HG02870 (cell line): ENCODE measurements at regions not wholly inside any gene's neighbourhood (a gene's known extent, or its start where the extent isn't known, plus 50 kb on each side); places are given as distances from the start of the nearest gene placed in this dataset.
"Not testable (repeated sequence)": the region's sequence is repeated elsewhere in the genome, so short reads cannot be mapped to it uniquely, and the experiment has no call there.

ENCODE experiments used
- ATAC-seq: cut with Tn5 transposase; IDR thresholded peaks from one replicate; pipeline ENCODE4 v1.9.1; 2021; ENCODE audit warnings: mild to moderate bottlenecking, moderate library complexity; ENCODE audit not compliant: unreplicated experiment

DNA sequence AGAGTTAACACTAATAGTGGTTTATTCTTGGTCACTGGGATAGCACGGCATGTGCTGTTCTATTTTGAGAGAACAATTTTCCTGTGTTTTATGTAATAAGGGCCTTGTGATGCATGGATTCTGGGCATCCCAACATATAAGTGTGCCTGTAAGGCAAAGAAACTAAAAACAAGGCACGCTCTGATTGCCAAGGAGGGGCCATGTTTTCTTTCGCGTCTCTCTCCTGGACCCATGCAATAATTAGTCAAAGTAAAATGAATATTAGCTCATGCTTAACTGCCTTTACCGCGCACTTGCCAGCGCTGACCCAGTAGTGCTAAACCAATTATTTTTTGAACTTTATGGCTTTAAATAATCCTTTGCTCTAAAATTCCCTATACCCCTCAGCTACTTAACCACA lies 140.9 kb downstream of the PSAT1 start:
- ATAC-seq = no peak

DNA sequence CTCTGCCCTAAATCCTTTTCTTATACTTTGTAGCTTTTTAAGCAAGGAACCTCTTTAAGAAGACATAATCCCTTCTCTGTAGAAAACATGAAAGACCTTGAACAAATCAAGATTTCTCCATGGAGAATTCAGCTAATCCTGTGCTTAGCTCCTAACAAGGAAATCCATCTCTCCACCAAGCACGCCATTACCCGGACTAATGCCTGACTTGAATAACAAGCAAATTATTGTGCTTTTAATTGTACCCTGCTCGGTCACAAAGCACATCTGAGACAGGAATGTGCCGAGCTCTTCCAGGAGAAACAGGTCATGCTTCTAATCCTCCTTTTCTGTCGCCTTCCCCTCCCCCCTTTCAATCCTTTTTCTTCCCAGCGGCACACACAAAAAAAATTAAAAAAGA lies 141.3 kb downstream of the PSAT1 start:
- ATAC-seq = no peak

DNA sequence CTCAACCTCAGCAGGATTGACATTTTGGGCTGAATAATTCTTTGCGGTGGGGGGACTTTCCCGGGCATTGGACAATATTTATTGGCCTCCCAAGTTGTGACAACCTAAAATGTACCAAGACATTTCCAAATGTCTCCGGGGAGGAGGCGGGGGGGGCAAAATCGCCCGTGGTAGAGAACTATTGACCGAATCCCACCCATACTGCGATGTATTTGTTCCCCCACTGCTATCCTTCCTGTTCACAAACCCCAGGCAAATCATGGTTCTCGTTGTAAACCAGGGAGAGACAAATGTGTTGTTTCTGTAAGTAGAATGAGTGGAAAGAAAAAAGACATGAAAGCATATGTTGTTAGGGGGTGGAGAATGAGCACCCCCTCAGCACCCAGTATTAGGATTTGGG lies 141.9 kb downstream of the PSAT1 start:
- ATAC-seq = no peak

DNA sequence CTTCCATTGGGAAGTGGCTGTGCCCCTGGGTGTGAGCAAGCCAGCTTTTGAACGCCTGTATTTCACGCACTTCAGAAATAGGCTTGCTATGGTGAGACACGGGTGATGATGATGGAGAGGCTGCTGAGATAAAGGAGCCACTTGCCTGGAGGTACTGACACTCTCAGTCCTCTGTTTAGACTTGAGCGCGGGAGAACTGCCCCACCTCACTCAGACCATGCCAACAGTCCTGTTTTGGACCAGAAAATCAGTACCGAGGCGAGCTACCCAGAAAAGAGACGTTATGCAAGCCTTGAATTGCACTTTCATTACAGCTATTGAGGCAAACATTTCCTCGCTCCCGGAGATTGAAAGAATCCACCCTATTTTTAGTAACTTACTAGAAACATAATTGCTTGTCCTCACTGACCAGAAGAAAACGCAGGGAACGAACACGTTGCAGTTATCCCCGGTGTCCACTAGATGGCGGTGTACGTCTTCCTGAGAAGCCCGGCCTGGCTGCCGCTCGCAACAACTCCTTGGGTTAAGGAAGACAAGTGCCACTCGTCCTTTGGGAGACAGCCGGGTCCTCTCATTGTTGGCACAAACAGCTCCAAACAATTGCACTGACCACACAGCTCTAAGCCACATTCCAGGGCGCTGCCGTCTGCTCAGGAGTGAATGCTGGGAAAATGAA lies 142.4 kb downstream of the PSAT1 start:
- ATAC-seq = peak; percentile 83

DNA sequence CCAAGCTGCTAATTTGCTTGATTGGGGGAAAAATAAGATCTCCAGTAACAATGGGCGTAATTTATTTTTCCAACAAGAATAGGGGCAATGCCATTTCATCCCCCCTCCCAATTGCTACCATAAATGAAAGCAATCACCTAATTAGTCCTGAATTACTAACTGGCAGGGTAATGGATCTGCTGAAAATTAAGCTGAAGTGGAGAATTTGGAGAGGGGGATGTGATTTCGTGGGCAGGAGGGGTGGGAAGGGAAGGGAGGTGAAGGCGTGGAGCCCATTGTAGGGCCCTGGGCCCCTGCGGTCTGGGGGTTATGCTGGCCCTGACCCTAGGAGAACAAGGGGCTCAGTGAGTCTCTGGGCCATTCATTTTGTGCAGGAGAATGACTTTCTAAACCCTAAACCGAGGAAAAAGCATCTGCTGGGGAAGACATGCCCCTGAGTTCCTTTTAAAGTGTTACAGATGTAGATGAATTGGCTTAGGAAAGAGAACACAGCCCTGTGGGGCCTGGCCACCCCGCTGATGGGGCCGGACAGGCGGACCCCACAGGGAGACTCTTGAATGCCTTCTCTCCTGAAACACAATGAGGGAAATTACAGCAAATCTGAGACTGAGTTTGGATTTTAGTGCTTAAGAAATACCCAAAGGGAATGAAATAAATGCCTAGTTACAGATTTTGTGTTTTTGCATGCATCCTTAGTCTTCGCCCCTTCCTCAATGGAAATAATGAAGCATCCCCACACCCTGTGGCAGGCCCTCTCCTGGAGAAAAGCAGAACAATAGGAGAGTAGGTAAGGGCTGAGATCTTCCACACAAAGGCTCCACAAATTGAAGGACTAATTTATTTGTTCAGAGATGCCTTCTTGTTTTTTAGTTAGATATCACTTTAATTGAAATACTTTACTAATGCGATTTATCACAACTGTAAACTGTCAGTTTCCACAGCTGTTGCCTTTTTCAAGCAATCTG lies 143.2 kb downstream of the PSAT1 start:
- ATAC-seq = no peak

DNA sequence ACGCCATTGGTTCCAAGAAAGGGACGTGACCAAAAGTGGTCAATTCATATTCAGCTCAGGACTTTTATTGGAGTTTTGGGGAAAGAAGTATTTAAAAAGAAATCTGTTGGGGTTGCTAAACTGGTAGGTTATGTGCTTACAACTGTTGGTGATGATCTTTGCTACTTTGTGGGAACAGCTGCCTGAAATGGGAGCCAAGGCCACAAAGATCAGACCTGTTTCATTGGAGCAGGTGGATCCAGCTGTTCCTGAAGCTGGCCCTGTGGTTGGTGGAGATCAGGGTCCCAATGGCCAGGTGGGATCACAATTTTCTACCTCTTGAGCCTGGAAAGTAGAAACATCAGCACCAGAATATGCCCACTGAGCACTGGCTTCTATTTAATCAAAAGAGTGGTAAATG lies 144.5 kb downstream of the PSAT1 start:
- ATAC-seq = no peak

DNA sequence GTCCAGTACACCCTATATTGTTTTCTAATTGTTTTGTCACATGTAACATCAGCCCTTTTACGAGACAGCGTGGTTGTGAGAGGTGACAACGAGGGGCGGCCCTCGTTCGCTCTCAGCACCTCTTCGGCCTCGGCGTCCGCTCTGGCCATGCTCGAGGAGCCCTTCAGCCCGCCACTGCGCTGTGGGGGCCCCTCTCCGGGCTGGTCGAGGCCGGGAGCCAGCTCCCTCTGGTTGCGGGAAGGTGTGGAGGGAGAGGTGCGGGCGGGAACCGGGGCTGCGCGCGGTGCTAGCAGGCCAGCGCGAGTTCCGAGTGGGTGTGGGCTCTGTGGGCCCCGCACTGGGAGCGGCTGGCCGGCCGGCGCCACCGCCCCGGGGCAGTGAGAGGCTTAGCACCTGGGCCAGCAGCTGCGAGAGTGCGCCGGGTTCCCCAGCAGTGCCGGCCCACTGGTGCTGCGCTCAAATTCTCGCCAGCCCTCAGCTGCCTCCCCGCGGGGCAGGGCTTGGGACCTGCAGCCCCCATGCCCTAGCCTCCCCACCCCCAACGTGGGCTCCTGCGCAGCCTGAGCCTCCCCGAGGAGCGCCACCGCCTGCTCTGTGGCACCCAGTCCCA lies 145.0 kb downstream of the PSAT1 start:
- no peak for ATAC-seq

DNA sequence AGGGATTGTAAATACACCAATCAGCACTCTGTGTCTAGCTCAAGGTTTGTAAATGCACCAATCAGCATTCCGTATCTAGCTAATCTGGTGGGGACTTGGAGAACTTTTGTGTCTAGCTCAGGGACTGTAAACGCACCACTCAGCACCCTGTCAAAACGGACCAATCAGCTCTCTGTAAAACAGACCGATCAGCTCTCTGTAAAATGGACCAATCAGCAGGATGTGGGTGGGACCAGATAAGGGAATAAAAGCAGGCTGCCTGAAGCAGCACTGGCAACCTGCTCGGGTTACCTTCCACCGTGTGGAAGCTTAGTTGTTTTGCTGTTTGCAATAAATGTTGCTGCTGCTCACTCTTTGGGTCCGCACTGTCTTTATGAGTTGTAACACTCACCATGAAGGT lies 145.7 kb downstream of the PSAT1 start:
- ATAC-seq = not testable (repeated sequence)

DNA sequence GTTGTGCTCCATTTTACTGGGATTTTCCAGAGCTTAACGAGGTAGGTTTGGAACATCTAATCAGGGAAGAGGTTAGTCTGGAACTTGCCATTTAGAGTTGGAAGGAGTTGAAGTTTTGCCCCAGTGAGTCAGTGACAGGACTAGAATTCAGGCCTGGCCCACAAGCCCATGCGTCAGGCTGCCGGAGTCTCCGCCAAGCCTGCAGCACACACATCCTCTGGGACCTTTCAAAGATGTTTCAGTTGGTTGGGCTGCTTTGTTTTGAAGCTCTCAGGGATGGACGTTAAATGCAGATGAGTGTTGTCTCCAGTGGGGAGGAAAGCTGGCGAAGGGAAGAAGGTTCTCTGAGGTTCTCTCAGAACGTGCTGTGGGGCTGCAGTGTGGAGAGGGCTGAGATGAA lies 147.0 kb downstream of the PSAT1 start:
- ATAC-seq = no peak

DNA sequence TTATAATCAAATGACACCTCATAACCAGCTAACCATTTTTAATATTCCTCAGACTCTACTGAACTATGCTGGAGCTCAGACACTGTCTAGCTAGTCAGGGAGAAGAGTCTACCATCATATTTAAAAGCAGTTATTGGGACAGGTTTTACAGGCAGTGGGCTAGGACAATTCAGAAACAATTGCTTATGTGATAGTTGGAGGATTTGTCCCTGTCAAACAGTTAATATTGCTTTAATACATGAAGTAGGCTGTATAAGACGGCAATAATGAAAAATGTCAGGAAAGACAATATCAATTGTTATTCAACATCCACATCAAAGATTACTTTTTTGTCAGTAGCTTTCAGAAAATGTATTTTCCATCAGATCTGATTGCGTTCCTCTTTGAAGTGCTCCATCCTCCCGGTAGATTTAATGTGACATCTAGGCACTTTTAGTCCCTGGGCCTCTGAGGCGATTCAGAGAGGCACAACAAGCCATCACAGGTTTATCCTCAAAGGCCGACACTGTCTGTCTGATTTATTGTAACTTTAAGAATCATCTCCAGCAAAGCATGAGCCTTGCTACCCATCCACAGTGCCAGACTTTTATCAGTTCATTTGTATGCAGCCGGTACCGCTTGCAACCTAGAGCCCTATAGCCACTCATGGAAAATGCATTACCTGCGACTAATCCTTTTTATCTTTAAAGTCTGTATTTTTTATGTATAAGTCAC lies 152.2 kb downstream of the PSAT1 start:
- no peak for ATAC-seq

DNA sequence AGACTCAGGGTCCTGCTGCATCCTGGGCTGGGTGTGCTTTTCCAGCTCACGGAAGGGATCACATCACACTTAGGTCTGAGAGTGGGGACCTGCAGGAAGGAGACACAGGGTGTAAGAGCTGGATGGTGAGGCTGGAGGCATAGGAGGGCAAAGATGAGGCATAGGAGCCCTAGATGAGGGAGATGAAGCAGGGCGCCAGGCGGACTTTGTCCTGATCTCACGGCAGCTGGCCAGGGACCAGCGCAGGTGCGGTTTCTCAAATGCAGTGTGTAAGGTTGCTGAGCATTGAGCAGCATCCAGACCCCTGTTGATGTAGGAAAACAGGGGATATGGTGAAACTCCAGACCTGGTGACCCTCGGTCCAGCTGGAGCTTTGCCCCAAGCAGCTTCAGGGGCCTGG lies 156.5 kb downstream of the PSAT1 start:
- no peak for ATAC-seq

DNA sequence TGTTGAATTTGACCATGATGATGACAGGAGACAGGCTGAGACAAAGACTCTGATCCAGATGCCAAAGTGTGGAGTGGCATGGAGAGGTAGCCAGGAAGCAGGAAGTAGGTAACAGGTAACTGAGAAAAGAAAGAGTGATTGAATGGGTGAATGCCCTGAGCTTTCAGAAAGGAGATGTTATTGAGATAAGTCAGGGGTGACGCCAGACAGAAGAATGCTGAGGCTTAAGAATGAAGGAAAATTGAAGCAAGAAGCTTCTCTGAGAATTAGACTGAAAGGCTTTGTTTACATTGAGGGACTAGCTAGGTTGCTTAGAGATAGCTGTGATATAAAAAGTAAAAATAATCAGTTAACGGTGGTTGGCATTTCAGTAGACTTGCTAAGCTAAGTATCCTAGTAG lies 165.7 kb downstream of the PSAT1 start:
- no peak for ATAC-seq

DNA sequence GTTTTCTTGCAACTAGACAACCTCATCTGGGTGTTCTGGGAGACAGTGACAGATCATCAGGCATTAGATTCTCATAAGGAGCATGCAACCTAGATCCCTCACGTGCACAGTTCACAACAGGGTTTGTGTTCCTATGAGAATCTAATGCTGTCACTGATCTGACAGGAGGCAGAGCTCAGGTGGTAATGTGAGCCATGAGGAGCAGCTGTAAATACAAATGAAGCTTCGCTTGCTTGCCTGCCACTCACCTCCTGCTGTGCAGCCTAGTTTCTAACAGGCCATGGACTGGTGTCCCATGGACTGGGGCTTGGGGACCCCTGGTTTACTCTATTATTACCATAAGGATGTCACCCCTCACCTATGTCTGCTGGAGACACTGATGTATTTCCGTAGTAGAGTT lies 166.8 kb downstream of the PSAT1 start:
- no peak for ATAC-seq

DNA sequence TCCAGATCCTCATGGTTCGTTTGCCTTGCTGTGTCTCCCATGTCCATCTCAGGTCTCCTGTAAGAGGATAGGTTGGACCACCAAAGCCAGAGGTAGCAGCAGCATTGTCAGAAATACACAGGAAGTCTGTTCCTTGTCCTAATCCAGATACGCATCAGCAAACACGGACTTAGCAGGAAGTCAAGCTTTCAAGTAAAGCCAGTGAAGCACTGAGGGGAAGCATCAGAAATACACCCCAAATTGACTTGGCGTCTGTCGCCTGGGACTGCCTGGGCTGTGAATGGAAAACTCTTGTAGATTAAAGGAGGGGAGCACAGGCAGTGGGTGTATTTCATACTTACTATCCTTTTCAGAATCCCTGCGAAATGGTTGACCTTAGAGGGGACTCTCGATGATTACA lies 171.3 kb downstream of the PSAT1 start:
- no peak for ATAC-seq

DNA sequence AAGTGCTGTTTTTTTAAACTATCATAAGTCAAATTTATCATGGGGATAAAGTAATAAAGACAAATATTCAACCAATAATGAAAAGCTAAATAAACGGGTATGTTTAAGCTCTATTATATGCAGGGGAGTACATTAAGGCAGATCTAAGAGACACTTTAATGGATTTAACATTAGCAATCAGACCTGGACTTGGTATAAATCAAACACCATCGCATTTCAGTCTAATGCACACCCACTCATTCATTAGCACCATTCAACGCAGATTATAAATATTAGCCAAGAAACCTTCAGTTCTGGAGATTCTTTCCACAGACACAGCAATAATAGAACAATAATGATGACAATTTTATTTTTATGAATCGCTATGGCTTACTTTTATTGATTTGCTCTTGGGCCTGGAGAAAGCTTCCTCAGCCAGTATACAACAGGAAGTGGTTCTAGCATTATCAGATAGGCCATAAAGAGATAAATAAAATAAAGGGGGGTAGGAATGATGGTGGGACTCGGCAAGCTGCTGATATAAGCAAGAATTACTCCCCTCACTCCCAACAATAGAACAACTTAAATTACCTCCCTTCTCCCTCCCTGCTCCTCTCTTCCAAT lies 172.2 kb downstream of the PSAT1 start:
- no peak for ATAC-seq

DNA sequence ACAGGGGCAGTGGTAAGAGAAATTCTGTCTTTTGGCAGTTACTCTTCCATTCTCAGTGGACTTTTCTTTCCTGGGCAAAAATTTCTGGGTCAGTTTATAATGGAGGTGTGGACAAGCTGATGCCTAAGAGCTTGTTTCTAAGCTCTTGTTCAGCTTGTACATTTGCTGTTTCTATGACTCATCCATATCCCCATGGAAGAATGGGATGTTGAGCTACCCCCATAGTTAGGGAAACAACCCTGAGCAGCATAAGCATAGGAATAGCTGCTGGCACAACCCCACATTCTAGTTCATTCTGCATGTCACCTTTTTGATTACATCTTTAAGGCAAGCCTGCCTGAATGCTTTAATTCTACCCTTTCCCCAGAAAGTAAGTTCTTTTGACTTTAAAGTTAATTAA lies 173.3 kb downstream of the PSAT1 start:
- no peak for ATAC-seq

DNA sequence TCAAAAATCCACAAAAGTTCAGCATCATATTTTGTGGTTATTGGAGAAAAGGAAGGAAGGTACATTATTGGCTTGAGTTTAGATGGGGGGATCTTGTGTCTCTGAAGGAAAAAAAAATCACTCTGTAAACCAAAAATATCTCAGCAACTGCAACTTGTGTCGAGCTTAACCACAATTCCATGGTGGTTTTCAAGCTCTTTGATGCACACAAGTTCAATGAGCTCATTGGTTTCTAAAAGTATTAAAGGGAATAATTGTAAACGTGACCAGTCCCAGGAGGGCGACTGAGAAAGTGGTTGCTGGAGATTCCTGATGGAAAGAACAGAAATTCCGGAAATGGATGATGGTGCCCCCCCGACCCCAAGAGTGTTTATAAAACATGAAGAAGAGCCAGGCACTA lies 173.8 kb downstream of the PSAT1 start:
- no peak for ATAC-seq

DNA sequence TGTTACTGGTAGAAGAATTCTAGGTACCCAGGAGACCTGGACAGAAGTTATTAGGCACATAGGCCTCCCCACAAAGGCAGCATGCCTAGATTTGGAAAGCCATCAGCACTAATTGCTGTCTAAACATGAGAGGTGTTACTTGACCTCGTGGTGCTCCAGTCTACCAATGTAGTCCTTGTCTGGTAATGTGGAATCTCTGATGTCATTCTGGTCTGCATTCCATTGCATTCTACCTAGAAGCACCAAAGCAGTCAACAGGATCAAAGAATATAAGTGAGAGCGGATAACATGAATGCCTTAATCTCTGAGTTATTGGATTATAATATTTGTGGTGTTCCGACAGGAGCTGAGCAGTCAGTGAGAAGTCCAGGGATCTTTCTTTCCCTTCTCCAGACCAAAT lies 175.2 kb downstream of the PSAT1 start:
- no peak for ATAC-seq

DNA sequence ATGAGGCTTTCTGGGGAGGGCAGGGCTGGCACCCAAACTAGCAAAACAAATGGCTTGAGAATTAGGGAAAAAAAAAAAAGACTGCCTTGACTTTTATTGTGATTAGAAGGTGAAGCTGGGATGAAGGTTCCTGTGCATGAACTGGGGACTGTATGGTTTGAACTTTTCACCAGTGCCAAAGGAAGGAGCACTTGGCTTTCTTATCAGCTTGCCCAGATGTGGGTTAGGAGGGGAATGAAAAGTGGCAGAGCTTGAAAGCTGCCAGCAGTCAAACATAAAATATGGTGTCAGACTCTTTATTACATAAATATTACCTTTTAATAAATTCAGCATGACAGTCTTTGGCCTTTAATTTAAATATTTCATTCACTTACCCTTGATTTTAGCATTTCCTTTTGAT lies 182.5 kb downstream of the PSAT1 start:
- ATAC-seq = no peak

DNA sequence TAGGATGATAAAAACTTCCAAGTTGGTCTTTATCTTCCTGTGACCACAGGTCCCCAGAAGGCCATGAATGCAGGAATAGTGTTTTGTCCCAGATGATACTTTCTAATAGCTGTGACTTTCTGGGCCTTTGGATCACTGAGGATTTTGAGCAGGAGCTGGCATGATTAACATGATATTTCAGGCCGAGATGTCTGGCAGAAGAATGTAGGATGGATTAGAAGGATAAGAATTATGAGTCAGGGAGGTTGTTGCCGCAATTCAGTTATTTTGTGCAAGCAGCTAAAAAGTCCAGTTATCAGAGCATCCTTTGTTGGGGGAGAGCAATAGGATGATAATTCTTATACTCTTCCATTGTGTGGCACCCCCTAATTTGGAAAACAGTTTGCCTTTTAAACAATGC lies 189.7 kb downstream of the PSAT1 start:
- ATAC-seq = no peak

DNA sequence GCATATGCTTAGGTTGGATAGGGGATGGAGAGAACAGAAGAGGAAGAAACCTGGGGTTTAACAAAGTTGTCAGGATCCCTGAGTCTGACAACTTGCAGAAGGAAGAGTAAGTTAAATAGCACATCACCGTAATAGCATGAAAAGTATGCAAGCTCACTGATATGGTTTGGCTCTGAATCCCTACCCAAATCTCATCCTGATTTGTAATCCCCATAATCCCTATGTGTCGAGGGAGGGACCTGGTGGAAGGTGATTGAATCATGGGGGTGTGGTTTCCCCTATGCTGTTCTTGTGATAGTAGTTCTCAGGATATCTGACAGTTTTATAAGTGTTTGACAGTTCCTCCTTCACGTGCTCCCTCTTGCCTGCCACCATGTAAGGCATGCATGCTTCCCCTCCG lies 193.3 kb downstream of the PSAT1 start:
- no peak for ATAC-seq
